22Rv1 (cell line): ENCODE measurements at regions not wholly inside any gene's neighbourhood (a gene's known extent, or its start where the extent isn't known, plus 50 kb on each side); places are given as distances from the start of the nearest gene placed in this dataset.
A peak's percentile ranks its signal among the peaks of the same experiment; 100 is the strongest.

ENCODE experiments used
- H3K27ac ChIP-seq: fragments of 450-650 bp; 2 replicates; pipeline ENCODE4 v1.5.1; 2017
- CTCF ChIP-seq: fragments of 450-650 bp; IDR thresholded peaks from 2 replicates; pipeline ENCODE4 v1.5.1; 2017; ENCODE audit warnings: mild to moderate bottlenecking
- ZFX ChIP-seq: fragments of 450-650 bp; IDR thresholded peaks from 2 replicates; pipeline ENCODE4 v1.6.1; 2017; ENCODE audit warnings: antibody characterized with exemption, borderline replicate concordance

GRCh38 chr21:16201718-16202117 lies 471.9 kb downstream of the USP25 start:
- H3K27ac ChIP-seq = no peak overlapping the region
- TF ChIP-seq CTCF = no peak
- TF ChIP-seq ZFX = no peak

GRCh38 chr21:16205527-16205926 lies 475.7 kb downstream of the USP25 start:
- TF ChIP-seq ZFX (no peak), CTCF (no peak)
- no peak overlapping the region for H3K27ac ChIP-seq

- TF ChIP-seq CTCF (no peak), ZFX (no peak)
- H3K27ac ChIP-seq = peak overlapping the region; percentile 16; the same call in 1 of the 2 replicates
These were observed 481.8 kb downstream of the USP25 start for GRCh38 chr21:16211339-16212303.

GRCh38 chr21:16213518-16213917 lies 483.7 kb downstream of the USP25 start:
- H3K27ac ChIP-seq = no peak overlapping the region
- TF ChIP-seq ZFX = no peak
- TF ChIP-seq CTCF = no peak

- no peak overlapping the region for H3K27ac ChIP-seq
- TF ChIP-seq ZFX (no peak), CTCF (no peak)
These were observed 485.4 kb downstream of the USP25 start for GRCh38 chr21:16215193-16215592.

- no peak overlapping the region for H3K27ac ChIP-seq
- TF ChIP-seq CTCF = no peak
- TF ChIP-seq ZFX = no peak
These were observed 485.9 kb downstream of the USP25 start for GRCh38 chr21:16215663-16216183.
